GM18498 (cell line): ENCODE measurements at regions not wholly inside any gene's neighbourhood (a gene's known extent, or its start where the extent isn't known, plus 50 kb on each side); places are given as distances from the start of the nearest gene placed in this dataset.

Experiments
- ATAC-seq: cut with Tn5 transposase; IDR thresholded peaks from one replicate; pipeline ENCODE4 v1.9.1; 2021; ENCODE audit warnings: mild to moderate bottlenecking, moderate library complexity; ENCODE audit not compliant: unreplicated experiment

DNA sequence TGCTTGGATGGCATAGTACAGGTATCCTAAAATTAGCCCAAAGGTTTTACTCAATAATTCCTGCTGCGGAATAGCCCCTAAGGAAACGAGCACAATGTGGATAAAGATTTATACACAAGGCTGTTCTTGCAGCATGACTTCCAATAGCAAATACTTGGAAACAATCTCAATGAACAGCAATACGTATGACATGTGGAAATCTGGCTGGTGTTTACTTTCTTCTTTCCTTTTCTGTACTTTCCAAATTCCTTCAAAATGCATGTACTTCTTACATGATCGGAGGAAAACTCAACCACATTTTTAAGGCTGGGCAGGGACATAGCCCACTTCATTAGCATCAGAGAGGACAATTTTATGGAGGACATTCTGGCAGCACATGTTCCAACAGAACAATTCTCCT lies 86.6 kb downstream of the C16orf95 start:
- ATAC-seq = no peak

DNA sequence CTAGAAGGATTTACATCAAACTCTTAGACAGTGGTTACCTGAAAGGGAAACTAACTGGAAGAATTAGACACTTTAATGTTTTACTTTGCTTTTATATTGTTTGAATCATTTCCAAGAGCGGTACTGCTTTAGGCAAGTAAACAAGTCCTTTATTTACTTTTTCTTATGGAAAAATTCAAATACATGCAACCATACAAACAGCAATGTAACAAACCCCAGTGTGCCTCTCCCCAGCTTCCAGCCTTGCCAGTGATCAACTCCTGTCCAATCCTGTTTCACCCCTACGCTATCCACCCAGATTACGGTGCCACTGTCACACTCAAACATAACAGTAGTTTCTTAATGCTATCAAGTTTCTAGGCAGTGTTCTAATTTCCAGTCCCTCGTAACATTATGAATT lies 85.9 kb downstream of the C16orf95 start:
- ATAC-seq = no peak

GRCh38 chr16:87231911-87232310 lies 85.3 kb downstream of the C16orf95 start:
- no peak for ATAC-seq

- no peak for ATAC-seq
Observed at GRCh38 chr16:87233928-87234327, 83.3 kb downstream of the C16orf95 start.

DNA sequence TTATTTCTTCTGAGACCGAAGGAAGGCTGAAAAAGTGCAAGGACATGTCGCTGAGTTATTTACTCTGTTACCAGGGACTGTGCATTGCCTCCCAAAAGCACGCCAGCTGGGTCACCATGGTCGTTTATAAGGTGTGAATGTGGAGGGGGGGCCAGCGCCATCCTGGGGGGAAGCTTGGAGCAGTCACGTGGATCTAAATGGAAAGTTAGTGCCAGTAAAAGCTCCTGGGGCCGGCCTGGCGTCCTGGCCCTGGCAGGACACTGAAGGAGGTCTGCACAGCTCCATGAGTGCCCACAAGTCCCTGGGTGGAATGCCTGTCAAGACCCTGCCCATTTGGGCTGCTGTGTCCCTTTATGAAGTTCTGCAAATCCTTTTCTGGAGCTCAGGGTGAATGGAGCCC lies 82.6 kb downstream of the C16orf95 start:
- no peak for ATAC-seq

DNA sequence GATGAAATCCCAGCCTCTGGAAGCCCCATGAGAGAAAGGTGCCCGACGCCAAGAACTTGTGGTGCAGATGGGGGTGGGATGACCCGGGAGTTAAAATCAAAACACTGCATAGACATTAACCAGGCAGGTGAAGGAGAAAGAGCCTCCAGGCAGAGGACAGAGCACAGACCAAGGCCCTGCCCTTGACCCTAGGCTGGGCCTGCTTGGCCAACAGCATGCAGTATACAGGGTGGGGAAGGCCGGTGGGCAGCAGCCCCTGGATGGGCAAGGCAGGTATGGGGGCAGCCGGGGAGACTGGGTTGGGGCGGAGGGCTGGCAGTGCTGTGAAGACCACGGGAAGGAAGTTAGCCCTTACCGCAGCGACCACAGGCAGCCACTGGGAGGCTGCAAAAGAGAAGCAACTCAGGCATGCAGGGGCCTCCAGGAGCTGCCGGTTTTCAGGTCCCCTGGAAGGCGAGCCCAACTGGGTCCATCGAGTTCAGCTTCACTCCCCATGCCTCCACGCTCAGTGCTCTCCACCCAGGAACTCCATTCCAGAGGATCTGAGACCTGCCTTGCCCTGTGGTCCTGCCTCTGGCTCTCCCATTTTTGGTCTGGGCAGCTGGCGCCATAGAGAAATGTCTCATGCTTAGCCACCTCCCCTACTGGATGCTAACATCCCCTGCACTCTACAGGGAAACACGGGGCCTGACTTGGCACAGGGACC lies 81.2 kb downstream of the C16orf95 start:
- no peak for ATAC-seq

DNA sequence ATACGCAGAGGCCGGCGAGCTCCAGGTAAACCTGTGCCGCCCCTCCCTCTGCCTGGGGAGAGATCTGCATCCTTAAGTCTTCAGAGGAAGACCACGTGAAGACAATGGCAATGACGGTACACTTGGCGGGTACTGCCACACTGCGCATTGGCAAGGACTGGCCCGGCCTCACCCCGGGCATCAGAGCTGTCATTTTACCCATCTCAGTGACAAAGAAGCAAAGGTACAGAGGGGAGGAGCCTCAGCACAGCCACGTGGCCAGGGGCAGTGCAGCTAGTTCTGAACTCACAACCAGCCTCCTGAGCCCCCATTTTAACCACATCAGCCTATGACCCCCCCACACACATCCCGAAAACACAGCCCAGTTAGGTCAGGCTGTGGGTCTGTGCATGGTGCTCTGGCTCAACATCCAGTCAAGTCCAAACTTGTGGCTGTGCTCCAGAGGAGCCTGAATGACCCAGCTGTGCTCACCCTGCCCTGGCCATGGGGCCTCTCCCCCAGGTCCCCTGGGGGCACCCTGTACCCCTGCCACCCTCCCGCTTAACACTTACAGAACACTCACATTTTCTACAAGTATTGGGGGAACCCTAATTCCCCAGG lies 80.6 kb downstream of the C16orf95 start:
- ATAC-seq = no peak

- no peak for ATAC-seq
Observed at GRCh38 chr16:87238361-87238715, 78.9 kb downstream of the C16orf95 start.

DNA sequence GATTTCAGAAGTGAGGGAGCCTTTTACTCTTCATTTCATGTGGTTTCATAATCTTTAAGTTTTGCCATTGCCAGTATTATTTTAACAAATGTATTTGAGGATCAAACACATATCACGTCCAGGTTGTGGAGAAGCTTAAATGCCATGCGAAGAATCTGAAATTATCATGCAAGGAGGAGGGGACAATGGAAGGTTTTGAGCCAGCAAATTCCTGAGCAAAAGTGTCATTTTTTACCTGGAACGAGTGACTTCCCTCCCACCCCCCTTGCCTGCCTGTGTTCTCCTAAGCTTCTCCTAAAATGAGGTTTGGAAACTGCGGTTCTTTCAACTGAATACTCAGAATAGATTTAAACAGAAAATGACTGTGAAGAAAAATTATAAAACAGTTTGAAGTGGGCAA lies 77.6 kb downstream of the C16orf95 start:
- ATAC-seq = no peak

GRCh38 chr16:87240211-87241136 lies 76.7 kb downstream of the C16orf95 start:
- no peak for ATAC-seq

GRCh38 chr16:87241137-87241771 lies 75.9 kb downstream of the C16orf95 start:
- no peak for ATAC-seq

DNA sequence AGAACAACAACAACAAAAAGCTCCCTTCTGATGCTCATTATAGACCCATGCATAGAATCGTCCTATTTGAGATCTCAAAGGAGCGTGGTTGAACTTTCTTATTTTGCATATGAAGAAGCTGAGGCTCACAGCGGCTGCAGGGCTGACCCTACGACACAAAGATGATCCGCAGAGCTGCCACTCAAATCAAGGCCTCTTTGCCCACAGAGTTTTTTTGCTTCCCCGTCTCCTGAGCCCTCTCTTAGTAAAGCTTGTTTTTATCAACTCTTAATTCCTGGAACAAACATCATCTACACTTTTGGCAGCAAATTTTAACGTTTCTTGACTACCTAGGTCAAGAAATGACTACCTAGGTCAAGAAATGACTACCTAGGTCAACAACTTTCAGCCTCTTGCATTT lies 73.7 kb downstream of the C16orf95 start:
- ATAC-seq = no peak

DNA sequence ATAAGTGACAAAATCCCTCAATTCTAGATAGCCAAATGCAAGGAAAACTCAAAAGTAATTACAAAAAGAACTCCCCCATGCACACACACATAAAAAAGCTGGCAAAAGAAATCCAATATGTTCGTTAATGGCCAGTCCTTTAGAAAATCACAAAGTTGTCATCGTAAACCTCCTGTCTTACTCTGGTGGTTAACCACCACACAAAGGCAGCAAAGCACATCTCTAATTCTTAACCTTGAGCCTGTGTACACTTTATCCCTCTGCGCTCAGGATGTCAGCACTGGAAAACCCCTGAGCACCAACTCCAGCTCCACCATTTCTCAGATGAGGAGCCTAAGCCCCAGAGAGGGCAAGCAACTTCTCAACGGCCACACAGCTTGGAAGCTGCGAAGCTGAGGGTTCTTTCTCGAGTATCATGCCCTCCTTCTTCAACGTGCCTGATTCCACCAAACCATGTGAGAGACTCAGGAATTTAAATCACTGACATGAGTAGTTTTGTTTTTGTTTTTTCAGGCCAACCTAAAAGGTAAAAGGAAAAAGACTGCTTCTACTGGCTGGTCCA lies 72.5 kb downstream of the C16orf95 start:
- ATAC-seq = no peak

DNA sequence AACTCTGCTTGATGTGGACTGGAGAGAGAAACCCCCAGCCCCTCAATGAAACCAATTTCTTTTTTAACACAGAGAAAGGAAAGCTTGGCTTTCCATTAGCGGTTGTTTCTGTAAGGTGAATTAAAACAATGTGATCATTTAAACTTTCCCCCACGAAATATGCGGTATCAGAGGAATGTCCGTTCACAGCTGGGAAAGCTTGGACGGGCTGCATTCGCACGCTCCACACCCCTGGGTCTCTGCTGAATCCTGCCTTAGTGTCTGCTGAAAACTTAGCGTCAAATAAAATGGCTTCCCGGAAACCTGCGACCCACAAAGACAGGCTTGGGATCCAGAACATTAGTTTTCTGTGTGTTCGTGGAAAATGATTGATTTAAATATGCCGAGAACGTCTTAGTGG lies 71.7 kb downstream of the C16orf95 start:
- ATAC-seq = no peak

GRCh38 chr16:87246269-87247065 lies 70.7 kb downstream of the C16orf95 start:
- ATAC-seq = no peak

GRCh38 chr16:87248714-87249113 lies 68.5 kb downstream of the C16orf95 start:
- no peak for ATAC-seq

DNA sequence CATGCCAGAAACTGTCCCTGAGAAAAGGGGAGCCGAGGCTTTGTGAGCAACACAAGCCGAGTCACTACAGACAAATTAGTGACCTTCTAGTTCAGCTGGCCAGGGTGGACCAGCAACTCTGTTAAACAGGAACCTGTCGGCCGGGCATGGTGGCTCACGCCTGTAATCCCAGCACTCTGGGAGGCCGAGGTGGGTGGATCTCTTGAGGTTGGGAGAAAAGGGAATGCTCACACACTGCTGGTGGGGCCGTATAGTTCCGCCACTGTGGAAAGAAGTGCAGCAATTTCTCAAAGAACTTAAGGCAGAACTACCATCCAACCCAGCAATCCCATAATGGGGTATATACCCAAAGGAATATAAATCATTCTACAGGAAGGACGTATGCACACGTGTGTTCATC lies 67.8 kb downstream of the C16orf95 start:
- ATAC-seq = no peak

- no peak for ATAC-seq
Observed at GRCh38 chr16:87250431-87250960, 66.7 kb downstream of the C16orf95 start.

DNA sequence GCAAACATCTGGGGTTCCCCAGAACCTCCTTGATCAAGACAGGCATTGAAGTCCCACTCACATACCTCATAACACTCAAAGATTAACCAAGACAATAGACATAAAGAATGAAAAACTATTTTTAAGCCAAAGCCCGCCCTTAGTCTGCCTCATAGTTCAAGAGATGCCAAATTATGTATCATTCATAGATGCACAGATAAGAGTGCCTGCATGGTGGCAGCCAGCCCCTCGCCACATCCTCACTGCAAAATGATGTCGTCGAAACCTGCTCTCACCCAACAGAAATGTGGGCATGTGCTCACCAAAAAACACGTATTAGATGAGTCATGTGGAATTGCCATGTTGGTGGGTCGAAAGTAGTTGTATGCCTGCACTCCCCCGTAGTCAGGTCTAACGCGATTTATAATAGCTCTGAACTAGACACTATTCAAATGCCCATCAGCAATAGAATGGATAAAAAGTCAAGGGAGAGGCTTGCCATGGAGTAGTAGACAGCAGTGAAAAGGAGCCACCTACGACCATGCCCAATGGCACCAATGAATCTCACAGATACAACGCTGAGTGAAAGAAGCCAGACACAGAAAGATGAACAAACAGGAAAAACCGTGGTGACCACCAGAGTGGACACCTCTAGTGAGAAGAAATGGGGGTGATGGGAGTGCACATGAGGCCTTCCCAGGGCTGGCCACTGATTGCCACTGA lies 64.8 kb downstream of the C16orf95 start:
- ATAC-seq = no peak
